Effector memory CD8-positive, alpha-beta T cell (primary cell): ENCODE measurements at regions not wholly inside any gene's neighbourhood (a gene's known extent, or its start where the extent isn't known, plus 50 kb on each side); places are given as distances from the start of the nearest gene placed in this dataset.
"Not testable (repeated sequence)": the region's sequence is repeated elsewhere in the genome, so short reads cannot be mapped to it uniquely, and the experiment has no call there.

Experiments used
- ATAC-seq: fragments of 150-1000 bp; cut with Tn5 transposase; replicated peaks from 2 replicates; pipeline ENCODE4 v1.10.0; 2021; ENCODE audit warnings: mild to moderate bottlenecking, moderate library complexity
- DNase-seq, 3 experiments: peaks; one replicate each; pipeline ENCODE4 v3.0.0; 2021
- H3K27ac Mint-ChIP-seq, 2 donors: one replicate each; pipeline ENCODE4 v1.8.0; 2022; ENCODE audit warnings: mild to moderate bottlenecking in 2 of 2, mixed read lengths in 2 of 2, moderate library complexity in 2 of 2
- H3K27me3 Mint-ChIP-seq, 2 donors: one replicate each; pipeline ENCODE4 v1.8.0; 2022; ENCODE audit warnings: mixed read lengths in 2 of 2
- H3K36me3 Mint-ChIP-seq: one replicate; pipeline ENCODE4 v1.8.0; 2022; ENCODE audit warnings: mild to moderate bottlenecking, moderate library complexity, mixed read lengths; ENCODE audit not compliant: insufficient read depth
- H3K4me1 Mint-ChIP-seq, 2 donors: one replicate each; pipeline ENCODE4 v1.8.0; 2022; ENCODE audit warnings: low read depth in 2 of 2, mixed read lengths in 2 of 2
- H3K4me3 Mint-ChIP-seq, 2 donors: one replicate each; pipeline ENCODE4 v1.8.0; 2022; ENCODE audit warnings: mild to moderate bottlenecking in 2 of 2, mixed read lengths in 2 of 2, moderate library complexity in 2 of 2
- H3K9me3 Mint-ChIP-seq, 2 donors: one replicate each; pipeline ENCODE4 v1.8.0; 2022; ENCODE audit warnings: mixed read lengths in 2 of 2

GRCh38 chr20:26373066-26373465, 676.4 kb upstream of the ZNF337 start:
- H3K4me3 Mint-ChIP-seq, ATAC-seq, H3K36me3 Mint-ChIP-seq, H3K27ac Mint-ChIP-seq, H3K27me3 Mint-ChIP-seq, DNase-seq, H3K9me3 Mint-ChIP-seq, H3K4me1 Mint-ChIP-seq: not testable (repeated sequence)

GRCh38 chr20:26354511-26354910, 657.9 kb upstream of the ZNF337 start:
- H3K27ac Mint-ChIP-seq = no peak overlapping the region
- ATAC-seq (no peak), DNase-seq (no peak)
- H3K36me3 Mint-ChIP-seq = no peaks in the 10 kb centered on the region
- H3K27me3 Mint-ChIP-seq = no peaks in the 10 kb centered on the region
- no peaks in the 10 kb centered on the region for H3K9me3 Mint-ChIP-seq
- H3K4me3 Mint-ChIP-seq = no peak overlapping the region
- no peaks in the 10 kb centered on the region for H3K4me1 Mint-ChIP-seq

GRCh38 chr20:26347396-26347795, 650.7 kb upstream of the ZNF337 start:
- DNase-seq (no peak), ATAC-seq (no peak)
- H3K36me3 Mint-ChIP-seq = no peaks in the 10 kb centered on the region
- H3K4me1 Mint-ChIP-seq = no peaks in the 10 kb centered on the region
- no peak overlapping the region for H3K4me3 Mint-ChIP-seq
- H3K27me3 Mint-ChIP-seq = no peaks in the 10 kb centered on the region
- no peaks in the 10 kb centered on the region for H3K9me3 Mint-ChIP-seq
- H3K27ac Mint-ChIP-seq = no peak overlapping the region

GRCh38 chr20:26340460-26341065, 643.9 kb upstream of the ZNF337 start:
- H3K4me3 Mint-ChIP-seq, H3K9me3 Mint-ChIP-seq, H3K27me3 Mint-ChIP-seq, H3K4me1 Mint-ChIP-seq, DNase-seq, H3K36me3 Mint-ChIP-seq, ATAC-seq, H3K27ac Mint-ChIP-seq: not testable (repeated sequence)

- H3K36me3 Mint-ChIP-seq = no peaks in the 10 kb centered on the region
- no peak overlapping the region for H3K4me3 Mint-ChIP-seq
- H3K9me3 Mint-ChIP-seq = peaks cover 0 to 2% of the 10 kb centered on the region in 2 donors
- no peaks in the 10 kb centered on the region for H3K4me1 Mint-ChIP-seq
- no peaks in the 10 kb centered on the region for H3K27me3 Mint-ChIP-seq
- ATAC-seq (no peak), DNase-seq (no peak)
- H3K27ac Mint-ChIP-seq = no peak overlapping the region
Observed at GRCh38 chr20:26324177-26324576, 627.5 kb upstream of the ZNF337 start.

GRCh38 chr20:26315054-26315453, 618.4 kb upstream of the ZNF337 start:
- no peaks in the 10 kb centered on the region for H3K4me1 Mint-ChIP-seq
- no peaks in the 10 kb centered on the region for H3K9me3 Mint-ChIP-seq
- H3K27me3 Mint-ChIP-seq = no peaks in the 10 kb centered on the region
- DNase-seq = no peak
- no peak overlapping the region for H3K4me3 Mint-ChIP-seq
- H3K36me3 Mint-ChIP-seq = no peaks in the 10 kb centered on the region
- ATAC-seq = no peak
- H3K27ac Mint-ChIP-seq = no peak overlapping the region

- H3K4me1 Mint-ChIP-seq, H3K4me3 Mint-ChIP-seq, H3K27me3 Mint-ChIP-seq, H3K36me3 Mint-ChIP-seq, DNase-seq, ATAC-seq, H3K9me3 Mint-ChIP-seq, H3K27ac Mint-ChIP-seq: not testable (repeated sequence)
Observed at GRCh38 chr20:26309720-26310119, 613.1 kb upstream of the ZNF337 start.

GRCh38 chr20:26308961-26309360, 612.3 kb upstream of the ZNF337 start:
- DNase-seq = no peak
- Mint-ChIP-seq H3K27me3 (no peaks in the 10 kb centered on the region), H3K4me1 (no peaks in the 10 kb centered on the region), H3K36me3 (no peaks in the 10 kb centered on the region), H3K27ac (no peak overlapping the region), H3K4me3 (no peak overlapping the region), H3K9me3 (no peaks in the 10 kb centered on the region)
- no peak for ATAC-seq

GRCh38 chr20:26295006-26295405, 598.4 kb upstream of the ZNF337 start:
- Mint-ChIP-seq H3K27me3 (no peaks in the 10 kb centered on the region), H3K4me1 (no peaks in the 10 kb centered on the region), H3K36me3 (no peaks in the 10 kb centered on the region), H3K4me3 (no peak overlapping the region), H3K9me3 (no peaks in the 10 kb centered on the region), H3K27ac (no peak overlapping the region)
- DNase-seq = no peak
- ATAC-seq = no peak

- not testable (repeated sequence) for H3K9me3 Mint-ChIP-seq, H3K36me3 Mint-ChIP-seq, DNase-seq, H3K27ac Mint-ChIP-seq, ATAC-seq, H3K4me1 Mint-ChIP-seq, H3K4me3 Mint-ChIP-seq, H3K27me3 Mint-ChIP-seq
Observed at GRCh38 chr20:26288379-26289061, 591.9 kb upstream of the ZNF337 start.

- Mint-ChIP-seq H3K4me1 (no peaks in the 10 kb centered on the region), H3K9me3 (peaks cover 0 to 7% of the 10 kb centered on the region in 2 donors), H3K27ac (no peak overlapping the region)
Observed at GRCh38 chr20:26279238-26279637, 582.6 kb upstream of the ZNF337 start.

GRCh38 chr20:26277339-26277738, 580.7 kb upstream of the ZNF337 start:
- no peak overlapping the region for H3K27ac Mint-ChIP-seq

More at GRCh38 chr20:26279238-26279637, 582.6 kb upstream of the ZNF337 start:
- peaks cover 0 to 8% of the 10 kb centered on the region in 2 donors for H3K27me3 Mint-ChIP-seq
- no peaks in the 10 kb centered on the region for H3K36me3 Mint-ChIP-seq
- ATAC-seq = no peak
- DNase-seq = no peak
- H3K4me3 Mint-ChIP-seq = no peak overlapping the region

GRCh38 chr20:26276554-26277210, 580.0 kb upstream of the ZNF337 start:
- Mint-ChIP-seq H3K4me1 (no peaks in the 10 kb centered on the region), H3K9me3 (peaks cover 2 to 7% of the 10 kb centered on the region in 2 donors), H3K4me3 (no peak overlapping the region), H3K36me3 (no peaks in the 10 kb centered on the region), H3K27ac (no peak overlapping the region), H3K27me3 (peaks cover 0 to 8% of the 10 kb centered on the region in 2 donors)
- no peak for DNase-seq
- ATAC-seq = no peak

More at GRCh38 chr20:26277339-26277738, 580.7 kb upstream of the ZNF337 start:
- no peaks in the 10 kb centered on the region for H3K4me1 Mint-ChIP-seq
- DNase-seq (no peak), ATAC-seq (no peak)
- no peak overlapping the region for H3K4me3 Mint-ChIP-seq
- H3K36me3 Mint-ChIP-seq = no peaks in the 10 kb centered on the region
- peaks cover 0 to 7% of the 10 kb centered on the region in 2 donors for H3K9me3 Mint-ChIP-seq
- peaks cover 0 to 8% of the 10 kb centered on the region in 2 donors for H3K27me3 Mint-ChIP-seq

GRCh38 chr20:26268762-26269161, 572.1 kb upstream of the ZNF337 start:
- not testable (repeated sequence) for H3K36me3 Mint-ChIP-seq, H3K4me1 Mint-ChIP-seq, ATAC-seq, H3K27ac Mint-ChIP-seq, DNase-seq, H3K9me3 Mint-ChIP-seq, H3K27me3 Mint-ChIP-seq, H3K4me3 Mint-ChIP-seq
